A549 (cell line): ENCODE measurements at regions not wholly inside any gene's neighbourhood (a gene's known extent, or its start where the extent isn't known, plus 50 kb on each side); places are given as distances from the start of the nearest gene placed in this dataset.

Experiments
- ATAC-seq, 2 experiments: fragments of 200-7000 bp in 1 of 2; fragments of >200 bp in 1 of 2; cut with Nextera tagmentation in 1 of 2; cut with Tn5 transposase in 1 of 2; 3 replicates each; pipeline versions ENCODE4 v1.8.0 to v1.9.1; 2018 to 2020; ENCODE audit warnings: mild to moderate bottlenecking in 1 of 2, moderate library complexity in 1 of 2
- CTCF ChIA-PET: fragments of 300-600 bp; sonication (Branson Sonifier 250); formaldehyde crosslinking; extraction: SDS; loops from one replicate; lab custom pipeline; 2021; ENCODE audit warnings: antibody characterized with exemption, inconsistent platforms; lab: Yijun Ruan, JAX
- POLR2A ChIA-PET: fragments of 350-600 bp; formaldehyde crosslinking; extraction: SDS; loops from one replicate; lab custom pipeline; 2021; ENCODE audit warnings: antibody characterized with exemption, inconsistent platforms; lab: Yijun Ruan, JAX
- DNase-seq, 2 experiments: peaks; one replicate each; pipeline versions ENCODE4 v3.0.0 to v3.0.0-alpha.2; 2011 to 2016; ENCODE audit warnings: low read depth in 1 of 2, low spot score in 1 of 2
- FAIRE-seq: peaks from 2 replicates; lab custom pipeline; 2011; peaks lifted over from hg19 to GRCh38; lab: Jason Lieb, UNC
- H3K27ac ChIP-seq, 2 experiments: fragments of >200 bp; sonication (Bioruptor Twin); formaldehyde crosslinking; 3 replicates each; pipeline ENCODE4 v1.5.1; 2016 to 2017
- H3K4me1 ChIP-seq: fragments of >200 bp; sonication (Bioruptor Twin); formaldehyde crosslinking; 3 replicates; pipeline ENCODE4 v1.6.1; 2016
- H3K4me2 ChIP-seq: fragments of >200 bp; sonication (Bioruptor Twin); formaldehyde crosslinking; 3 replicates; pipeline ENCODE4 v1.6.1; 2016
- H3K4me3 ChIP-seq: fragments of >200 bp; sonication (Bioruptor Twin); formaldehyde crosslinking; 3 replicates; pipeline ENCODE4 v1.5.1; 2016
- H3K9me3 ChIP-seq: fragments of >200 bp; sonication (Bioruptor Twin); formaldehyde crosslinking; 3 replicates; pipeline ENCODE4 v1.6.1; 2016
- CBX8 ChIP-seq: fragments of 200-600 bp; sonication (generic); IDR thresholded peaks from 2 replicates; pipeline ENCODE4 v1.6.1; 2016
- CHD2 ChIP-seq: fragments of 150-350 bp; IDR thresholded peaks from 2 replicates; pipeline ENCODE4 v1.6.1; 2014; ENCODE audit warnings: low read length; ENCODE audit not compliant: partially characterized antibody
- CHD4 ChIP-seq: fragments of 200-600 bp; sonication (generic); IDR thresholded peaks from 2 replicates; pipeline ENCODE4 v1.6.1; 2016; ENCODE audit warnings: antibody characterized with exemption, mild to moderate bottlenecking, borderline replicate concordance
- EHMT2 ChIP-seq: fragments of 200-600 bp; sonication (generic); IDR thresholded peaks from 2 replicates; pipeline ENCODE4 v1.6.1; 2016; ENCODE audit warnings: antibody characterized with exemption, low read depth, mild to moderate bottlenecking, moderate library complexity
- FOSB ChIP-seq: fragments of 250-450 bp; sonication (Bioruptor Pico); IDR thresholded peaks from 2 replicates; pipeline ENCODE4 v1.5.0; 2020; ENCODE audit warnings: mild to moderate bottlenecking, moderate library complexity
- FOSL2 ChIP-seq, 2 experiments: fragments of 450-650 bp in 1 of 2; fragments of >200 bp in 1 of 2; sonication (Bioruptor Twin) in 1 of 2; formaldehyde crosslinking; IDR thresholded peaks; 2 replicates each; pipeline versions ENCODE4 v1.5.0 to v1.6.1; 2016 to 2020; ENCODE audit warnings: mild to moderate bottlenecking in 1 of 2, moderate library complexity in 1 of 2
- HEYL ChIP-seq: fragments of 250-450 bp; sonication (Bioruptor Pico); IDR thresholded peaks from 2 replicates; pipeline ENCODE4 v1.8.0; 2021; ENCODE audit warnings: mild to moderate bottlenecking, moderate library complexity
- HOXA7 ChIP-seq: fragments of 250-450 bp; sonication (Bioruptor Pico); IDR thresholded peaks from 2 replicates; pipeline ENCODE4 v1.5.0; 2020; ENCODE audit warnings: mild to moderate bottlenecking, moderate library complexity
- HOXB13 ChIP-seq: fragments of 250-450 bp; sonication (Bioruptor Pico); IDR thresholded peaks from 2 replicates; pipeline ENCODE4 v1.5.0; 2020; ENCODE audit warnings: low read depth, mild to moderate bottlenecking, moderate library complexity
- JUNB ChIP-seq: fragments of >200 bp; sonication (Bioruptor Twin); formaldehyde crosslinking; IDR thresholded peaks from 2 replicates; pipeline ENCODE4 v1.6.1; 2016
- PBX3 ChIP-seq: IDR thresholded peaks from 2 replicates; pipeline ENCODE4 v1.6.1; 2012
- POLR2AphosphoS2 ChIP-seq: conservative IDR thresholded peaks from 2 replicates; pipeline ENCODE4 v1.6.1; 2012; ENCODE audit warnings: low read length, improper control_type of control experiment, inconsistent platforms
- RAD21 ChIP-seq, 2 experiments: fragments of >200 bp in 1 of 2; sonication (Bioruptor Twin) in 1 of 2; formaldehyde crosslinking in 1 of 2; IDR thresholded peaks in 1 of 2; conservative IDR thresholded peaks in 1 of 2; 2 replicates in 1 of 2; 3 replicates in 1 of 2; pipeline ENCODE4 v1.6.1; 2012 to 2018; ENCODE audit warnings: inconsistent platforms in 1 of 2
- REST ChIP-seq: fragments of 200-600 bp; sonication (generic); IDR thresholded peaks from 2 replicates; pipeline ENCODE4 v1.6.1; 2016; ENCODE audit warnings: antibody characterized with exemption, mild to moderate bottlenecking, moderate library complexity
- RFX5 ChIP-seq: fragments of 450-650 bp; IDR thresholded peaks from 2 replicates; pipeline ENCODE4 v1.7.1; 2014; ENCODE audit warnings: antibody characterized with exemption, mild to moderate bottlenecking, moderate library complexity
- TP53 ChIP-seq: fragments of 250-450 bp; sonication (Bioruptor Pico); IDR thresholded peaks from 2 replicates; pipeline ENCODE4 v1.5.0; 2021; ENCODE audit warnings: mild to moderate bottlenecking, moderate library complexity
- ZC3H11A ChIP-seq: fragments of 450-650 bp; IDR thresholded peaks from 2 replicates; pipeline ENCODE4 v1.6.1; 2014; ENCODE audit warnings: antibody characterized with exemption, mild to moderate bottlenecking
- WGBS: methylation state at CpG from one replicate; pipeline ENCODE4 v1.1.6; 2017; ENCODE audit errors: missing lambda C conversion rate; 5-methylcytosine and 5-hydroxymethylcytosine counted together
- TF ChIP-seq, protein P1 (sequence below): IDR thresholded peaks from 2 replicates; pipeline ENCODE4 v1.6.1; 2012; ENCODE audit warnings: low read depth, borderline replicate concordance

GRCh38 chr1:83509301-83509781 is 489.6 kb downstream of the TTLL7 start (continued):
- no peak for TF ChIP-seq RAD21 (conservative IDR thresholded peaks at IDR 0.05 in 1 of 2, IDR thresholded peaks at IDR 0.05 in 1 of 2)

DNA sequence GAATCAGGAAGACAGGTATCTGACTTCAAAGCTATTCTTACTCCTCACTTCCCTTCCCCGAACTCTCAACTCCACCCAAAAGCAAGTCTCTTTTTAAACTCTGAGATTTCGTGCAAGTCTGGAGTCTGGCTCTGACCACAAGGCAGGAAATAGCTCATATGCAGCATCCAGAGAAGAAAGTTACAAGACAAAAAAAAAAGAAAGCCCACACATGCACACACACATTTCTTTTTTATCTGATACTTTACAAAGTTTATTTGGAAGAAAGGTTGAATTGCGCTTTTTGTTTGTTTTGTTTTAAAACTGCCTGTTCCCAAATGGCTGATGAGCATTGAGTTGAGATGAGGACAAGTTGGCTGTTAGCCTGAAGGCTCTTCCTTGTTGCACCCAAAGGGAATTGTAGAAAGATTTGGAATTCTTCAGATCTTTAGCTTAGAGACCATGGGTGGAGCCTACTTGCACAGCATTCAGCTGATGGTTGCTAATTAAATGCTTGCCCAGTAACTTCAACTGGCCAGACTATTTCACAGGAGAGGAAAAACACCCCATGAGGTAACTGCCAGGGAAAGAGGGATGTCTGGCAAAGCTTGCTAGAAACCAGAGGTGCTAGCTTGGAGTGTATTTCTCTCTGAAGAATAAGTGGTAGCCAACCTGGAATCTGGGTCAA is 490.3 kb downstream of the TTLL7 start:
- ChIA-PET POLR2A (no interaction called here), CTCF (no interaction called here)
- H3K4me1 ChIP-seq = no peaks in the 10 kb centered on the region
- DNase-seq (no peak), ATAC-seq (no peak), FAIRE-seq (no peak)
- no peak overlapping the region for H3K27ac ChIP-seq
- H3K4me3 ChIP-seq = no peak overlapping the region
- no peak overlapping the region for H3K4me2 ChIP-seq
- TF ChIP-seq CHD4 (no peak), ZC3H11A (no peak), EHMT2 (no peak), FOSB (CRISPR knock-in tag) (no peak), FOSL2 (IDR thresholded peaks at IDR 0.05) (no peak), FOSL2 (CRISPR knock-in tag; IDR thresholded peaks at IDR 0.05) (no peak), REST (no peak), TP53 (CRISPR knock-in tag) (no peak), HOXB13 (CRISPR knock-in tag) (no peak), JUNB (no peak)
- TF ChIP-seq, protein P1, sequence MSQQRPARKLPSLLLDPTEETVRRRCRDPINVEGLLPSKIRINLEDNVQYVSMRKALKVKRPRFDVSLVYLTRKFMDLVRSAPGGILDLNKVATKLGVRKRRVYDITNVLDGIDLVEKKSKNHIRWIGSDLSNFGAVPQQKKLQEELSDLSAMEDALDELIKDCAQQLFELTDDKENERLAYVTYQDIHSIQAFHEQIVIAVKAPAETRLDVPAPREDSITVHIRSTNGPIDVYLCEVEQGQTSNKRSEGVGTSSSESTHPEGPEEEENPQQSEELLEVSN = no peak
- WGBS = 3% methylated on average over 3 of the region's 3 CpGs
- no peaks in the 10 kb centered on the region for H3K9me3 ChIP-seq

DNA sequence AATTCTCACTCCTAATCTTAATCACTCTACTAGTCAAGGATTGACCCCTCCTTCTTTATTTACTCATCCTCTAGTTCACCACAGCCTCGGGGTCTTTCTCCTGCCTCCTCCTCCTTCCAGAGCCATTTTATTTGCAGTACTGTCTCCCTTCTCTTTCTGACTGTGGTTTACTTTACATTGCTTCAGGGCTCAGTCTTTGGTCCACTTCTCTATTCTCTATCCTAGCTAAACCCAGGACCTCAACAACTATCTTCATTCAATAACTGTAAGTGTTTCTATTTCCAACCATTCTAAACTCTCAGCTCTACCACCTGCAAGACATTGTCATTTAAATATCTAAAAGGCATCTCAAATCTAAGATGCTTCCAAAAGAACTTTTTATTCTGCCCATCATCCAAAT is 493.8 kb downstream of the TTLL7 start:
- H3K27ac ChIP-seq = no peak overlapping the region
- H3K9me3 ChIP-seq = no peaks in the 10 kb centered on the region
- no peak overlapping the region for H3K4me2 ChIP-seq
- no peaks in the 10 kb centered on the region for H3K4me1 ChIP-seq
- POLR2A ChIA-PET = no interaction called here
- TF ChIP-seq PBX3 = no peak
- no peak for TF ChIP-seq RFX5
- TF ChIP-seq HEYL (CRISPR knock-in tag) = no peak
- TF ChIP-seq CHD2 = no peak
- no peak for TF ChIP-seq POLR2AphosphoS2
- TF ChIP-seq EHMT2 = no peak
- TF ChIP-seq, protein P1 = no peak
- TF ChIP-seq CBX8 = no peak
- no peak for TF ChIP-seq HOXA7 (CRISPR knock-in tag)
- no peak for TF ChIP-seq TP53 (CRISPR knock-in tag)
- TF ChIP-seq, all 56 proteins: peak for 0
- ATAC-seq (no peak), FAIRE-seq (no peak), DNase-seq (no peak)
- 0% methylated on average over 1 of the region's 1 CpG for WGBS
- CTCF ChIA-PET = no interaction called here
- no peak overlapping the region for H3K4me3 ChIP-seq
